H9 (cell line): ENCODE measurements at regions not wholly inside any gene's neighbourhood (a gene's known extent, or its start where the extent isn't known, plus 50 kb on each side); places are given as distances from the start of the nearest gene placed in this dataset.

ENCODE experiments used
- DNase-seq: peaks from one replicate; pipeline ENCODE4 v3.0.0-alpha.2; 2017
- H2AFZ ChIP-seq: one replicate; pipeline ENCODE4 v1.6.1; 2013; ENCODE audit warnings: mild to moderate bottlenecking, low read length, control low read depth, moderate library complexity
- H2AK5ac ChIP-seq: 2 replicates; pipeline ENCODE4 v1.6.1; 2013; ENCODE audit warnings: low read length, control low read depth, mixed read lengths; ENCODE audit not compliant: insufficient read length
- H2BK120ac ChIP-seq: one replicate; pipeline ENCODE4 v1.6.1; 2013; ENCODE audit warnings: low read depth, mild to moderate bottlenecking, low read length, control low read depth, inconsistent platforms; ENCODE audit not compliant: poor library complexity, severe bottlenecking
- H2BK12ac ChIP-seq: 2 replicates; pipeline ENCODE4 v1.6.1; 2013; ENCODE audit warnings: low read length, control low read depth, mixed read lengths, low read depth; ENCODE audit not compliant: insufficient read length
- H2BK15ac ChIP-seq: 2 replicates; pipeline ENCODE4 v1.6.1; 2013; ENCODE audit warnings: low read depth, low read length, control low read depth
- H2BK20ac ChIP-seq: one replicate; pipeline ENCODE4 v1.6.1; 2013; ENCODE audit warnings: low read depth, mild to moderate bottlenecking, low read length, control low read depth, inconsistent platforms; ENCODE audit not compliant: poor library complexity, severe bottlenecking
- H2BK5ac ChIP-seq: 2 replicates; pipeline ENCODE4 v1.6.1; 2013; ENCODE audit warnings: low read length, control low read depth, mixed read lengths; ENCODE audit not compliant: insufficient read length
- H3K14ac ChIP-seq: 2 replicates; pipeline ENCODE4 v1.6.1; 2013; ENCODE audit warnings: low read length, control low read depth; ENCODE audit not compliant: insufficient read depth
- H3K18ac ChIP-seq: 2 replicates; pipeline ENCODE4 v1.6.1; 2013; ENCODE audit warnings: low read depth, mild to moderate bottlenecking, mixed read lengths, low read length, control low read depth; ENCODE audit not compliant: insufficient read length
- H3K23ac ChIP-seq: 2 replicates; pipeline ENCODE4 v1.6.1; 2013; ENCODE audit warnings: low read length, control low read depth, mixed read lengths, low read depth; ENCODE audit not compliant: insufficient read length
- H3K23me2 ChIP-seq: 2 replicates; pipeline ENCODE4 v1.6.1; 2013; ENCODE audit warnings: low read depth, mild to moderate bottlenecking, mixed read lengths, low read length, control low read depth; ENCODE audit not compliant: insufficient read length, poor library complexity, severe bottlenecking
- H3K27ac ChIP-seq: 2 replicates; pipeline ENCODE4 v1.5.1; 2013; ENCODE audit warnings: low read length, control low read depth, mixed read lengths, low read depth; ENCODE audit not compliant: insufficient read length
- H3K27me3 ChIP-seq: 2 replicates; pipeline ENCODE4 v1.6.1; 2013; ENCODE audit warnings: low read length, control low read depth, inconsistent platforms; ENCODE audit not compliant: insufficient read depth
- H3K4ac ChIP-seq: 2 replicates; pipeline ENCODE4 v1.6.1; 2013; ENCODE audit warnings: low read depth, mild to moderate bottlenecking, control low read depth, inconsistent platforms, low read length, moderate library complexity
- H3K4me1 ChIP-seq: 2 replicates; pipeline ENCODE4 v1.6.1; 2013; ENCODE audit warnings: low read length, control low read depth, inconsistent platforms; ENCODE audit not compliant: insufficient read depth
- H3K4me2 ChIP-seq: 2 replicates; pipeline ENCODE4 v1.6.1; 2013; ENCODE audit warnings: low read length, control low read depth, mixed read lengths; ENCODE audit not compliant: insufficient read length, insufficient read depth
- H3K56ac ChIP-seq: 2 replicates; pipeline ENCODE4 v1.6.1; 2013; ENCODE audit warnings: low read depth, mild to moderate bottlenecking, mixed read lengths, low read length, control low read depth; ENCODE audit not compliant: insufficient read length
- H3K79me1 ChIP-seq: 2 replicates; pipeline ENCODE4 v1.6.1; 2013; ENCODE audit warnings: low read depth, mild to moderate bottlenecking, moderate library complexity, low read length, control low read depth, inconsistent platforms; ENCODE audit not compliant: insufficient read depth, poor library complexity, severe bottlenecking
- H3K79me2 ChIP-seq: 2 replicates; pipeline ENCODE4 v1.6.1; 2013; ENCODE audit warnings: low read length, control low read depth, inconsistent platforms; ENCODE audit not compliant: insufficient read depth
- H3K9ac ChIP-seq: 2 replicates; pipeline ENCODE4 v1.6.1; 2013; ENCODE audit warnings: low read length, control low read depth, mixed read lengths; ENCODE audit not compliant: insufficient read length; ENCODE audit errors: extremely low read depth
- H3K9me3 ChIP-seq: one replicate; pipeline ENCODE4 v1.6.1; 2013; ENCODE audit warnings: low read depth, low read length, inconsistent platforms; ENCODE audit not compliant: control insufficient read depth
- H3T11ph ChIP-seq: one replicate; pipeline ENCODE4 v1.6.1; 2013; ENCODE audit warnings: mild to moderate bottlenecking, low read length, control low read depth, inconsistent platforms
- H4K20me1 ChIP-seq: one replicate; pipeline ENCODE4 v1.6.1; 2013; ENCODE audit not compliant: control insufficient read depth, insufficient read length, insufficient read depth
- H4K5ac ChIP-seq: 2 replicates; pipeline ENCODE4 v1.6.1; 2013; ENCODE audit warnings: low read depth, mild to moderate bottlenecking, mixed read lengths, low read length, control low read depth; ENCODE audit not compliant: insufficient read length
- H4K8ac ChIP-seq: replicated peaks from 2 replicates; pipeline ENCODE4 v1.6.1; 2013; ENCODE audit warnings: low read length, control low read depth, mixed read lengths, low read depth; ENCODE audit not compliant: insufficient read length
- H4K91ac ChIP-seq: 2 replicates; pipeline ENCODE4 v1.6.1; 2013; ENCODE audit warnings: low read depth, mild to moderate bottlenecking, moderate library complexity, mixed read lengths, low read length, control low read depth; ENCODE audit not compliant: insufficient read length
- H3K27ac Mint-ChIP-seq, 3 experiments: 2 replicates in 2 of 3; 3 replicates in 1 of 3; pipeline ENCODE4 v1.8.0; 2020 to 2021; ENCODE audit warnings: mixed read lengths in 3 of 3, mild to moderate bottlenecking in 1 of 3, moderate library complexity in 1 of 3
- H3K27me3 Mint-ChIP-seq: 2 replicates; pipeline ENCODE4 v1.8.0; 2021; ENCODE audit warnings: low read depth, mild to moderate bottlenecking, moderate library complexity, mixed read lengths
- H3K36me3 Mint-ChIP-seq, 3 experiments: 2 replicates in 2 of 3; 3 replicates in 1 of 3; pipeline ENCODE4 v1.8.0; 2020 to 2021; ENCODE audit warnings: low read depth in 3 of 3, mixed read lengths in 3 of 3; ENCODE audit not compliant: insufficient read depth in 1 of 3
- H3K4me1 Mint-ChIP-seq, 2 experiments: 2 replicates each; pipeline ENCODE4 v1.8.0; 2020; ENCODE audit warnings: mixed read lengths in 2 of 2
- H3K4me3 Mint-ChIP-seq, 2 experiments: 2 replicates in 1 of 2; 3 replicates in 1 of 2; pipeline ENCODE4 v1.8.0; 2020 to 2021; ENCODE audit warnings: mild to moderate bottlenecking in 2 of 2, mixed read lengths in 2 of 2, moderate library complexity in 1 of 2
- H3K9me3 Mint-ChIP-seq, 2 experiments: 2 replicates in 1 of 2; 3 replicates in 1 of 2; pipeline ENCODE4 v1.8.0; 2020; ENCODE audit warnings: mild to moderate bottlenecking in 2 of 2, mixed read lengths in 2 of 2, moderate library complexity in 1 of 2
- CTCF ChIP-seq: fragments of 200-600 bp; sonication (generic); conservative IDR thresholded peaks from 3 replicates; pipeline ENCODE4 v1.8.0; 2021; ENCODE audit warnings: antibody characterized with exemption, mild to moderate bottlenecking
- WGBS: extraction: QIAGEN DNeasy Blood & Tissue Kit; methylation state at CpG from one replicate; pipeline ENCODE4 v1.1.7; 2013; ENCODE audit warnings: missing lambda C conversion rate, low lambda C conversion rate, mixed read lengths; ENCODE audit not compliant: insufficient read length; ENCODE audit errors: extremely low coverage; 5-methylcytosine and 5-hydroxymethylcytosine counted together

- peaks cover 20 to 35% (median 30%) of the 10 kb centered on the region in 3 experiments for H3K36me3 Mint-ChIP-seq
- H3K9me3 ChIP-seq = peaks cover 10% of the 10 kb centered on the region
- H3K27ac ChIP-seq = no peak overlapping the region
- no peak overlapping the region for H4K91ac ChIP-seq
- no peak overlapping the region for H3K4ac ChIP-seq
- no peak for DNase-seq
- no peak overlapping the region for H2AFZ ChIP-seq
- H3K14ac ChIP-seq = no peak overlapping the region
- H2BK15ac ChIP-seq = no peak overlapping the region
- no peak overlapping the region for H3K23ac ChIP-seq
- no peak overlapping the region for H2BK12ac ChIP-seq
- peaks cover 9 to 11% of the 10 kb centered on the region in 2 experiments for H3K4me1 Mint-ChIP-seq
- H4K8ac ChIP-seq = no peak overlapping the region
- no peak overlapping the region for H2BK20ac ChIP-seq
- no peak overlapping the region for H3T11ph ChIP-seq
- H3K4me1 ChIP-seq = no peaks in the 10 kb centered on the region; the same call in 1 of the 2 replicates
- no peak overlapping the region for H2BK5ac ChIP-seq
- no peak for TF ChIP-seq CTCF
- no peak overlapping the region for H3K4me2 ChIP-seq
- H3K27me3 Mint-ChIP-seq = no peaks in the 10 kb centered on the region
- no peaks in the 10 kb centered on the region for H3K79me2 ChIP-seq
- no peak overlapping the region for H3K18ac ChIP-seq
- no peak overlapping the region for H3K56ac ChIP-seq
- no peak overlapping the region for H3K4me3 Mint-ChIP-seq
- peak overlapping the region in 2 of 3 experiments; percentile 0 to 65; a peak in 2 of 7 replicates for H3K27ac Mint-ChIP-seq
- no peak overlapping the region for H3K9ac ChIP-seq
- H3K23me2 ChIP-seq = no peaks in the 10 kb centered on the region
- H3K9me3 Mint-ChIP-seq = peaks cover 32 to 38% of the 10 kb centered on the region in 2 experiments
- no peak overlapping the region for H2BK120ac ChIP-seq
- WGBS = no CpG with 5 or more reads among the region's 4 CpGs
- H4K20me1 ChIP-seq = no peaks in the 10 kb centered on the region
- H2AK5ac ChIP-seq = no peak overlapping the region
- no peak overlapping the region for H4K5ac ChIP-seq
- no peaks in the 10 kb centered on the region for H3K79me1 ChIP-seq
- H3K27me3 ChIP-seq = no peaks in the 10 kb centered on the region
These were observed 505.6 kb downstream of the RAPGEF2 start for GRCh38 chr4:159608436-159608835.
